ENCODE measurements at regions not wholly inside any gene's neighbourhood (a gene's known extent, or its start where the extent isn't known, plus 50 kb on each side); places are given as distances from the start of the nearest gene placed in this dataset.
"Not testable (repeated sequence)": the region's sequence is repeated elsewhere in the genome, so short reads cannot be mapped to it uniquely, and the experiment has no call there.

DNA sequence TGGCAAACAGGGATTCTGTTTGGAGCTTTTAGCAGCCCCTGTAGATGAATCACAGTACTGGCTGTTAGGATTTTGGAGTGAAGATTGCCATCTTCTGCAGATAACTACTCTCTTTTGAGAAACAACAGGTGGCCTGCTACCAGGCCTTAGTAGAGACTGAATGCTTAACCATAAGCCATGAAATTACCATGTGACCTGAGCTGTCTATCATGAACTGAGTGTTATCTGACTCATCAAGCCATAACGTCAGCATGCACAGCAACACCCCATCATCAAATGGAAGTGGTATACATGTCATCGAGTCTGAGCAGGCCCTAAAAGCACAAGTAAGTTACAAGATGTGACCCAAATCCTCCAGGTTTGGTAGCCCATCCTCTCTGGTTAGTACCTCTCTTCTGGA lies 132.6 kb downstream of the GPR63 start:
- no peak overlapping the region for H3K27ac Mint-ChIP-seq (ENCODE audit: unreplicated experiment)
- TF ChIP-seq, protein P1, sequence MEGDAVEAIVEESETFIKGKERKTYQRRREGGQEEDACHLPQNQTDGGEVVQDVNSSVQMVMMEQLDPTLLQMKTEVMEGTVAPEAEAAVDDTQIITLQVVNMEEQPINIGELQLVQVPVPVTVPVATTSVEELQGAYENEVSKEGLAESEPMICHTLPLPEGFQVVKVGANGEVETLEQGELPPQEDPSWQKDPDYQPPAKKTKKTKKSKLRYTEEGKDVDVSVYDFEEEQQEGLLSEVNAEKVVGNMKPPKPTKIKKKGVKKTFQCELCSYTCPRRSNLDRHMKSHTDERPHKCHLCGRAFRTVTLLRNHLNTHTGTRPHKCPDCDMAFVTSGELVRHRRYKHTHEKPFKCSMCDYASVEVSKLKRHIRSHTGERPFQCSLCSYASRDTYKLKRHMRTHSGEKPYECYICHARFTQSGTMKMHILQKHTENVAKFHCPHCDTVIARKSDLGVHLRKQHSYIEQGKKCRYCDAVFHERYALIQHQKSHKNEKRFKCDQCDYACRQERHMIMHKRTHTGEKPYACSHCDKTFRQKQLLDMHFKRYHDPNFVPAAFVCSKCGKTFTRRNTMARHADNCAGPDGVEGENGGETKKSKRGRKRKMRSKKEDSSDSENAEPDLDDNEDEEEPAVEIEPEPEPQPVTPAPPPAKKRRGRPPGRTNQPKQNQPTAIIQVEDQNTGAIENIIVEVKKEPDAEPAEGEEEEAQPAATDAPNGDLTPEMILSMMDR (IDR thresholded peaks at IDR 0.05; ENCODE audit: partially characterized antibody, unreplicated experiment), result no peak
- H3K4me1 Mint-ChIP-seq (ENCODE audit: low read depth, unreplicated experiment), result no peaks in the 10 kb centered on the region
- H3K9me3 Mint-ChIP-seq (ENCODE audit: unreplicated experiment), result peaks cover 2% of the 10 kb centered on the region
- no peak overlapping the region for H3K4me3 Mint-ChIP-seq (ENCODE audit: unreplicated experiment)
- H3K36me3 Mint-ChIP-seq (ENCODE audit: unreplicated experiment), result peaks cover 13% of the 10 kb centered on the region
- DNase-seq, result no peak
- no peaks in the 10 kb centered on the region for H3K27me3 Mint-ChIP-seq (ENCODE audit: unreplicated experiment)

DNA sequence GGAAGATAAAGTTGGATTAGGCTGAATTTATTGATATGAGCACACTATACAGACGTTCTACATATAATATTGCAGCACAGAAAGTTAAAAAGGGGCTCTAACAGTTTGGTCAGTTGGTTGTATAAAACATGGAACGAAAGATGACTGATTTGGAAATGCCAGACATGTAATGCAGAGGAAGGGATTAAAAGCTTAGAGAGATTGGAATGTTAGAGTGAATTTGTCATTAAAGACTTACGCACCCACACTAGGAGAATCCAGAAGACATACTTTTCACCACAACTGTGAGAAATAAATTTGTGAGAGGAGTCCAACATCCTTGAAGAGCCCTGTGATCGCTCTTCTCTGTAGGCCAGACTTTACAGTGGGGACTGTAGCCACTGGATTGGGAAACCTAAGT lies 134.7 kb downstream of the GPR63 start:
- Mint-ChIP-seq H3K9me3 (ENCODE audit: unreplicated experiment) (peaks cover 2% of the 10 kb centered on the region), H3K27me3 (ENCODE audit: unreplicated experiment) (no peaks in the 10 kb centered on the region), H3K4me1 (ENCODE audit: low read depth, unreplicated experiment) (no peaks in the 10 kb centered on the region), H3K4me3 (ENCODE audit: unreplicated experiment) (no peak overlapping the region), H3K36me3 (ENCODE audit: unreplicated experiment) (peaks cover 13% of the 10 kb centered on the region), H3K27ac (ENCODE audit: unreplicated experiment) (no peak overlapping the region)
- TF ChIP-seq, protein P1 (IDR thresholded peaks at IDR 0.05; ENCODE audit: partially characterized antibody, unreplicated experiment), result no peak
- DNase-seq, result no peak

DNA sequence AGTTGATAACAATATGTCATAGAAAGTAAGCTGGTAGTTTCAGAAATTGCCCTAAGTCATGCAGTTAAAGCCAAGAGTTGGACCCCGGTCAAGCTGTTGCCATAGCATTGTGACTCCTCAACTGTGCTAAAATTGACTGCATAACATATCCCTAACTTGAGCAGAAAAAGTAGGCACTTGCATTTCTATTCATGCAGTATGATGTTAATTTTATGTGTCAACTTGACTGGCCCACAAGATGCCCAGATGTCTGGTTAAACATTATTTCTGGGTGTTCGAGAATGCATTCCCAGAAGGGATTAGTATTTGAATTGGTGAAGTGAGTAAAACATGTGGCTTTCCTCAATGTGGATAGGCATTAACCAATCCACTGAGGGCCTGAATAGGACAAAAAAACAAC lies 136.4 kb downstream of the GPR63 start:
- Mint-ChIP-seq H3K9me3 (ENCODE audit: unreplicated experiment) (peaks cover 2% of the 10 kb centered on the region), H3K27ac (ENCODE audit: unreplicated experiment) (no peak overlapping the region), H3K4me3 (ENCODE audit: unreplicated experiment) (no peak overlapping the region), H3K27me3 (ENCODE audit: unreplicated experiment) (no peaks in the 10 kb centered on the region), H3K4me1 (ENCODE audit: low read depth, unreplicated experiment) (no peaks in the 10 kb centered on the region), H3K36me3 (ENCODE audit: unreplicated experiment) (peaks cover 13% of the 10 kb centered on the region)
- TF ChIP-seq, protein P1 (IDR thresholded peaks at IDR 0.05; ENCODE audit: partially characterized antibody, unreplicated experiment), result no peak
- DNase-seq, result no peak

DNA sequence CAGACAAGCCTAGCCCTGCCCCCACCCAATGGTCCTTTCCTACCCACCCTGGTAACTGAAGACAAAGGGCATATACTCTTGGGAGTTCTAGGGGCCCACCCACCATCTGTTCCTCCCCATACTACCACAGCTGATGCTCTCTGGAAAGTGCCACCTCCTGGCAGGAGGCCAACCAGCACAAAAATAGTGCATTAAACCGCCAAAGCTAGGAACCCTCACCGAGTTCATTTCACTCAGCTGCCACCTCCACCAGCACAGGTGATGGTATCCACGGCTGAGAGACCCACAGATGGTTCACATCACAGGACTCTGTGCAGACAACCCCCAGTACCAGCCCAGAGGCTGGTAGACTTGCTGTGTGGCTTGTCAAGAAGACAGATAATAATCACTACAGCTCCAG lies 131.5 kb downstream of the FHL5 start:
- peak overlapping the region; percentile 98 for H3K4me3 Mint-ChIP-seq (ENCODE audit: unreplicated experiment)
- H3K27ac Mint-ChIP-seq (ENCODE audit: unreplicated experiment), result peak overlapping the region; percentile 100

DNA sequence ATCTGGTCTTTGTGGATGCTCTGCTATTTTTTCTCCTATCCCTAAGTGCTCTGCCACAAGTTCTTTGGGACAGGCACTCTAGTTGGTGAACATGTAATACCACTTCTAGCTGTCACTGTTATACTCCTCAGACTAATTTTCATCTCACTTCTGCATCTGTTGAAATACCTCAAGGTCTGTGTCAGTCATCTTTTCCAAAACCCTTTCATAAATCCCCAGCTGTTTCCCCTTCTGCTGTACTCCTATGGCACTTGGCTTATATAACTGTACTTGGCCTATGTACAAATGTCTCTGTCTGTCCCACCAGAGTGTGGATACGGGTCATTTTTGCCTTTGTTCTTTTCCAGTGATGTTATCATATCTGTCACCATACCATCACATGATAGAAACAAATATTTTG lies 124.2 kb downstream of the FHL5 start:
- peak overlapping the region; percentile 10 for H3K27ac Mint-ChIP-seq (ENCODE audit: unreplicated experiment)

More for the DNA sequence above, 131.5 kb downstream of the FHL5 start:
- Mint-ChIP-seq H3K4me1 (ENCODE audit: low read depth, unreplicated experiment) (peaks cover 33% of the 10 kb centered on the region), H3K27me3 (ENCODE audit: unreplicated experiment) (peaks cover 12% of the 10 kb centered on the region), H3K9me3 (ENCODE audit: unreplicated experiment) (peaks cover 23% of the 10 kb centered on the region)
- H3K36me3 Mint-ChIP-seq (ENCODE audit: unreplicated experiment), result not testable (repeated sequence)
- DNase-seq, result peak; percentile 82

More for the DNA sequence above, 124.2 kb downstream of the FHL5 start:
- H3K9me3 Mint-ChIP-seq (ENCODE audit: unreplicated experiment), result peaks cover 10% of the 10 kb centered on the region
- H3K36me3 Mint-ChIP-seq (ENCODE audit: unreplicated experiment), result peaks cover 22% of the 10 kb centered on the region
- DNase-seq, result no peak
- H3K27me3 Mint-ChIP-seq (ENCODE audit: unreplicated experiment), result peaks cover 1% of the 10 kb centered on the region
- TF ChIP-seq, protein P1 (IDR thresholded peaks at IDR 0.05; ENCODE audit: partially characterized antibody, unreplicated experiment), result no peak
- H3K4me1 Mint-ChIP-seq (ENCODE audit: low read depth, unreplicated experiment), result peaks cover 30% of the 10 kb centered on the region
- H3K4me3 Mint-ChIP-seq (ENCODE audit: unreplicated experiment), result no peak overlapping the region
